Thyroid gland (tissue), 4 donors: ENCODE measurements at regions not wholly inside any gene's neighbourhood (a gene's known extent, or its start where the extent isn't known, plus 50 kb on each side); places are given as distances from the start of the nearest gene placed in this dataset.
"Not testable (repeated sequence)": the region's sequence is repeated elsewhere in the genome, so short reads cannot be mapped to it uniquely, and the experiment has no call there.

Experiments used
- DNase-seq, 2 donors: peaks; one replicate each; pipeline ENCODE4 v3.0.0-alpha.2; 2019
- H3K27ac ChIP-seq, 3 donors: fragments of 200-600 bp; sonication (generic); 1 replicate in 2 of 3; 2 replicates in 1 of 3; pipeline ENCODE4 v1.5.1; 2016 to 2019; ENCODE audit warnings: mild to moderate bottlenecking in 1 of 3, moderate library complexity in 1 of 3
- H3K27me3 ChIP-seq: fragments of 200-600 bp; sonication (generic); one replicate; pipeline ENCODE4 v1.5.1; 2019
- H3K36me3 ChIP-seq, 2 donors: fragments of 200-600 bp; sonication (generic); one replicate each; pipeline ENCODE4 v1.5.1; 2016 to 2019
- H3K4me1 ChIP-seq, 2 donors: fragments of 200-600 bp; sonication (generic); one replicate each; pipeline ENCODE4 v1.5.1; 2017 to 2019
- H3K4me3 ChIP-seq, 3 donors: fragments of 200-600 bp; sonication (generic); replicated peaks in 1 of 3; 1 replicate in 2 of 3; 2 replicates in 1 of 3; pipeline ENCODE4 v1.5.1; 2016; ENCODE audit warnings: mild to moderate bottlenecking in 1 of 3
- H3K9me3 ChIP-seq: fragments of 200-600 bp; sonication (generic); one replicate; pipeline ENCODE4 v1.5.1; 2017
- POLR2A ChIP-seq, 2 donors: fragments of 450-650 bp; IDR thresholded peaks; one replicate each; pipeline ENCODE4 v1.6.1; 2017; ENCODE audit warnings: antibody characterized with exemption in 2 of 2, mild to moderate bottlenecking in 2 of 2, moderate library complexity in 1 of 2
- WGBS, 2 donors: methylation state at CpG; one replicate each; pipeline ENCODE4 v1.1.5; 2017; 5-methylcytosine and 5-hydroxymethylcytosine counted together
- intact Hi-C: fragments of 100-400 bp; cut with DNase I; formaldehyde crosslinking; loops from one replicate; pipeline ENCODE4 v1.15.1; 2023
- TF ChIP-seq, protein P1 (sequence below), 6 experiments: fragments of 200-600 bp in 3 of 6; fragments of 450-650 bp in 3 of 6; sonication (generic) in 3 of 6; IDR thresholded peaks; one replicate each; pipeline ENCODE4 v1.5.1; 2016 to 2019; ENCODE audit warnings: antibody characterized with exemption in 6 of 6, mild to moderate bottlenecking in 2 of 6, inconsistent platforms in 1 of 6, moderate library complexity in 1 of 6

DNA sequence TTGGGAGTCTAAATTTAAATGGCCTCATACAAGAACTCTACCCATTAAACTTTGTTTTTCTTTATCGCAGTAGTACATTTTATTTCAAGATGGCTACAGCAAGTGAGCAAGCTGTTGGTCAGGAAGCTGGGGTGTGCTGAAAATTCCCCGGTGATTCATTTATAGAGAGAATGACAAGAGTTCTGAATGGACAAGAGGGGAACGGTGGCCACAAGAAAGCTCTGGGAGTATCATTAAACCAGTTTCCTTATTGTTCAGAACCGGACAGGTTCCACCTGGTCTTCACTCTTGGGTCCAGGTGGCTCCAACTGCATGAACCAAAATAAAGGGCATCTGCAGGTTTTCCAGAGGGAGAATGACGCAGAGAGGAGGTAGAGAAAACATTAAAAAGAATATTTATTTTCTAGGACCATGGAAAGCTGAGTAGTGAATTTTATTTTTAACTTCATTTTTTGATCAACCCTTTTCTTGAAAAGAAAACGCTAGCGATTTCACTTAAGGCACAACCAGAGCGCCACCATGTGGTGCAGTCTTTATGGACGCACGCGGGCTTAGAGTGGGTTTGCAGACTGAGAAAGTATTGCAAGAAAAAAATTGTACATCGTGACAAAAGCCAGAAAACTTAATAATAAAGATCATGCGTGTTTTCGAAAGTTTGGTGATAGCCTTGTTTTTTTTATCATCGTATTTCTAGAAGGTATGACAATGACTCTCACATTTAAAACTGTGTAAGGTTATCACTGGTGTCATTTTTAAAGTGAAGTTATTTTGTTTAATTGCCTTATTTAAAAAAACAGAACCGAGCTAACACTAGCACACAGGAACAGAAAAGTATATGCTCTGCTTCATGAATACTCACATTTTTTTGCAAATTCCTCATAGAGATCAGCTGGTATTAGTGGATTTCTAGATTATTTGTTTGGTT lies 97.9 kb upstream of the NOL4 start:
- Histone ChIP-seq H3K27ac (no peak overlapping the region), H3K36me3 (no peaks in the 10 kb centered on the region), H3K27me3 (no peaks in the 10 kb centered on the region), H3K9me3 (no peaks in the 10 kb centered on the region), H3K4me1 (no peaks in the 10 kb centered on the region), H3K4me3 (no peak overlapping the region)
- WGBS, 2 donors, result 18 to 21% methylated on average over 16 of the region's 16 CpGs
- intact Hi-C loops, result loop anchor here (10.0 kb wide), 1 partner anchor 198 kb away; no protein-coding TSS in a partner anchor
- DNase-seq, result peak; percentile 72 to 78
- TF ChIP-seq, protein P1, sequence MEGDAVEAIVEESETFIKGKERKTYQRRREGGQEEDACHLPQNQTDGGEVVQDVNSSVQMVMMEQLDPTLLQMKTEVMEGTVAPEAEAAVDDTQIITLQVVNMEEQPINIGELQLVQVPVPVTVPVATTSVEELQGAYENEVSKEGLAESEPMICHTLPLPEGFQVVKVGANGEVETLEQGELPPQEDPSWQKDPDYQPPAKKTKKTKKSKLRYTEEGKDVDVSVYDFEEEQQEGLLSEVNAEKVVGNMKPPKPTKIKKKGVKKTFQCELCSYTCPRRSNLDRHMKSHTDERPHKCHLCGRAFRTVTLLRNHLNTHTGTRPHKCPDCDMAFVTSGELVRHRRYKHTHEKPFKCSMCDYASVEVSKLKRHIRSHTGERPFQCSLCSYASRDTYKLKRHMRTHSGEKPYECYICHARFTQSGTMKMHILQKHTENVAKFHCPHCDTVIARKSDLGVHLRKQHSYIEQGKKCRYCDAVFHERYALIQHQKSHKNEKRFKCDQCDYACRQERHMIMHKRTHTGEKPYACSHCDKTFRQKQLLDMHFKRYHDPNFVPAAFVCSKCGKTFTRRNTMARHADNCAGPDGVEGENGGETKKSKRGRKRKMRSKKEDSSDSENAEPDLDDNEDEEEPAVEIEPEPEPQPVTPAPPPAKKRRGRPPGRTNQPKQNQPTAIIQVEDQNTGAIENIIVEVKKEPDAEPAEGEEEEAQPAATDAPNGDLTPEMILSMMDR (IDR thresholded peaks at IDR 0.05), result peak; percentile 31 to 74 (median 56)
- TF ChIP-seq POLR2A (IDR thresholded peaks at IDR 0.05), result no peak

DNA sequence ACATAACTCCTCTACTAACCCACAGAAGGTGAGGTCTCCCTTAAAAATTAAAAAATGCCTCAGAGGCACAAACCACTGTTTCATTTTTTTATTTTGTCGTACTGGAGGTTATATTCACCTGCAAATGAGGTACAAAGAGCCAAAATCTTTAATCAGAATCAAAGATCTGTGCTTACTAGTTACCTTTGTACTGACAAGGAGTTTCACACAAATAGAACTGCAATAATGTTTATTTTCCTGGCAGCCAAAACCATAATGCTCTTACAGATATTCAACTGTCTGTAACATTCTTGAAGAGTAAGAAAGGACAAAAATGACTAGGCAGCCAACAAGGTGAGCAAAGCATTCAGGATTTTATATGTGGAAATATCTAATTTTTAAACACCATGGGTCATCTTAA lies 105.1 kb upstream of the NOL4 start:
- Histone ChIP-seq H3K4me3 (no peak overlapping the region), H3K27ac (no peak overlapping the region), H3K4me1 (no peaks in the 10 kb centered on the region), H3K27me3 (no peaks in the 10 kb centered on the region), H3K36me3 (no peaks in the 10 kb centered on the region), H3K9me3 (no peaks in the 10 kb centered on the region)
- DNase-seq, result no peak
- intact Hi-C loops, result loop anchor here (10.0 kb wide), 1 partner anchor 205 kb away; no protein-coding TSS in a partner anchor
- TF ChIP-seq, protein P1 (IDR thresholded peaks at IDR 0.05), result no peak
- no peak for TF ChIP-seq POLR2A (IDR thresholded peaks at IDR 0.05)
- WGBS, 2 donors, result 49 to 93% methylated on average over 1 of the region's 1 CpG

DNA sequence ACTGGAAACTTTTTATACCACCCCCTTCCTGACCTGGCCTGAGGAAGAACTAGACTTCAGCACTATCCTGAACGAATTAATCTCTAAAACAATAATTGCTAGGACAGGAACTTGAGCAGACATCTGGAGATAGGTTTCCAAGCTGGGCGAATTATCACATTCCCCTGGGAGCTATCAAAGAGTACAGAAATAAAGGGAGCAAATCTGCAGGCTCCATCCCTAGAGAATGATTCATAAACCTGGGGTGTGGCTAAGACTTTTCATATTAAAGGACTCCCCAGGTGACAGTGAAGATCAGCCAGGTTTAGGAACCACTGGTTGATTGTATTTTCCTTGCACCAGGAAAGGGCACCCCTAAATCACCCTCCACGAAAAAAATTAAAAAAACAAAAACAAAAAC lies 105.6 kb upstream of the NOL4 start:
- 80 to 81% methylated on average over 3 of the region's 3 CpGs for WGBS, 2 donors
- intact Hi-C loops, result no loop called here
- DNase-seq, result no peak
- Histone ChIP-seq H3K9me3 (no peaks in the 10 kb centered on the region), H3K4me1 (no peaks in the 10 kb centered on the region), H3K4me3 (no peak overlapping the region), H3K27me3 (no peaks in the 10 kb centered on the region), H3K36me3 (no peaks in the 10 kb centered on the region), H3K27ac (no peak overlapping the region)
- TF ChIP-seq, protein P1 (IDR thresholded peaks at IDR 0.05), result no peak
- TF ChIP-seq POLR2A (IDR thresholded peaks at IDR 0.05), result no peak

DNA sequence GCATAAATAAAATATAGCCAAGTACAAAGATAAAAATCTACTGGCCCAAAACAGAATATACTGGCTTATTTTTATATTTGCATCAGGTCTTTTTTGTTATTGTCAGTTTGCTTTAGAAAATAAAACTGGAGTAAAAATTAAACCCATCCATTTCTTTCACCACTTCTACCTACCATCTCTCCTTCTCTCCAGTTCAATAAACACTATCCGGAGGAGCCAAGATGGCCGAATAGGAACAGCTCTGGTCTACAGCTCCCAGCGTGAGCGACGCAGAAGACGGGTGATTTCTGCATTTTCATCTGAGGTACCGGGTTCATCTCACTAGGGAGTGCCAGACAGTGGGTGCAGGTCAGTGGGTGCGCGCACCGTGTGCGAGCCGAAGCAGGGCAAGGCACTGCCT lies 106.2 kb upstream of the NOL4 start:
- DNase-seq, intact Hi-C loops, H3K9me3 ChIP-seq, H3K27ac ChIP-seq, H3K27me3 ChIP-seq, H3K4me3 ChIP-seq, H3K36me3 ChIP-seq, H3K4me1 ChIP-seq: not testable (repeated sequence)
- WGBS, 2 donors, result 94 to 97% methylated on average over 12 of the region's 12 CpGs

DNA sequence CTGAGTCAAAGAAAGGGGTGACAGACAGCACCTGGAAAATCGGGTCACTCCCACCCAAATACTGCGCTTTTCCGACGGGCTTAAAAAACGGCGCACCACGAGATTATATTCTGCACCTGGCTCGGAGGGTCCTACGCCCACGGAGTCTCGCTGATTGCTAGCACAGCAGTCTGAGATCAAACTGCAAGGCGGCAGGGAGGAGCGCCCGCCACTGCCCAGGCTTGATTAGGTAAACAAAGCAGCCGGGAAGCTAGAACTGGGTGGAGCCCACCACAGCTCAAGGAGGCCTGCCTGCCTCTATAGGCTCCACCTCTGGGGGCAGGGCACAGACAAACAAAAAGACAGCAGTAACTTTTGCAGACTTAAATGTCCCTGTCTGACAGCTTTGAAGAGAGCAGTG lies 106.6 kb upstream of the NOL4 start:
- H3K9me3 ChIP-seq, H3K4me1 ChIP-seq, DNase-seq, H3K27ac ChIP-seq, H3K4me3 ChIP-seq, intact Hi-C loops, H3K27me3 ChIP-seq, H3K36me3 ChIP-seq: not testable (repeated sequence)
- 84 to 90% methylated on average over 15 of the region's 15 CpGs for WGBS, 2 donors

DNA sequence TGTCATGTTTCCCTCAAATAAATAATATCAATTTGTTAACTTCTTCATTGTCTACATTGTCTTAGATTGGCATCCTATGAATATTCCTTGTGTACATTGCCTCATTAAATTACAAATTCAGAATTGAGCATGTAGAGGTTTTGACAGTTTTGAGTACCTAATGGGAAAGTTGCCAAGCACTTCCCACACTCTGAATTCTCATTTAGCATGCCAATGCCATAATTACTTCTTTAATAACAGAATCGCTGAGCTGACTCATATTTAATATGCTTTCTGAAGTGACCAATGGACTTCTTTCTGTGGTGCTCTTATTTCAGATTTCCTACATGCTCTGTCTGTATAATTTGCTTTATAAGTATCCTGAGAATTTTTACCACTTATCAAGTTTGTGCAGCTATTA lies 114.4 kb upstream of the NOL4 start:
- Histone ChIP-seq H3K27ac (no peak overlapping the region), H3K4me1 (no peaks in the 10 kb centered on the region), H3K9me3 (no peaks in the 10 kb centered on the region), H3K36me3 (no peaks in the 10 kb centered on the region), H3K4me3 (no peak overlapping the region), H3K27me3 (no peaks in the 10 kb centered on the region)
- TF ChIP-seq POLR2A (IDR thresholded peaks at IDR 0.05), result no peak
- TF ChIP-seq, protein P1 (IDR thresholded peaks at IDR 0.05), result no peak
- WGBS, 2 donors, result 79 to 85% methylated on average over 1 of the region's 1 CpG
- intact Hi-C loops, result no loop called here
- no peak for DNase-seq
